Frontal cortex (tissue), 3 donors: ENCODE measurements at regions not wholly inside any gene's neighbourhood (a gene's known extent, or its start where the extent isn't known, plus 50 kb on each side); places are given as distances from the start of the nearest gene placed in this dataset.

Experiments
- DNase-seq, 2 donors: peaks; one replicate each; pipeline ENCODE4 v3.0.0; 2012; ENCODE audit warnings: low spot score in 2 of 2
- FAIRE-seq: peaks from 2 replicates; lab custom pipeline; 2012; peaks lifted over from hg19 to GRCh38; lab: Jason Lieb, UNC
- donor health status: control.
- donor health status: control.
- donor health status: control.

GRCh38 chr20:57911512-57912226 lies 201.9 kb upstream of the PMEPA1 start:
- no peak for FAIRE-seq
- no peak for DNase-seq

DNA sequence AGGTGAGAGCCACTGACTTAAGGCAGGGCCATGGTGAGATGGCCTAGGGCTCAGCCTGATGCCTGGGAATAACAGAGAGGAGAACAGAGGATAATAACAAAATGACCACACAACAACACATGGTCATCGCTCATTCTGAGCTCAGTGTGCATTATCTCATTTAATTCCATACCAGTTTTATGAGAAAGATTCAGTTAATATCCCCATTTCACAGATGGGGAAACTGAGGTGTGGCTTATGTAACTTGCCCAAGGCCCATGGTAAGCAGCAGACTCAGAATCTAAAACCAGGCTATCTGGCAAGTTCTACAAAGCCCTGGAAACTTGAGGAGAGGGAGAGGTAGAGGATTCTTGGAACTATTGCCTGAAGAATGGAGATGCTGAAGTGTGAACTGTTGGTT lies 200.9 kb upstream of the PMEPA1 start:
- FAIRE-seq = no peak
- no peak for DNase-seq

GRCh38 chr20:57909763-57910331 lies 200.0 kb upstream of the PMEPA1 start:
- DNase-seq (no peak), FAIRE-seq (no peak)

GRCh38 chr20:57908704-57909630 lies 199.2 kb upstream of the PMEPA1 start:
- no peak for FAIRE-seq

GRCh38 chr20:57908226-57908625 lies 198.4 kb upstream of the PMEPA1 start:
- no peak for DNase-seq

More at GRCh38 chr20:57908704-57909630, 199.2 kb upstream of the PMEPA1 start:
- no peak for DNase-seq

DNA sequence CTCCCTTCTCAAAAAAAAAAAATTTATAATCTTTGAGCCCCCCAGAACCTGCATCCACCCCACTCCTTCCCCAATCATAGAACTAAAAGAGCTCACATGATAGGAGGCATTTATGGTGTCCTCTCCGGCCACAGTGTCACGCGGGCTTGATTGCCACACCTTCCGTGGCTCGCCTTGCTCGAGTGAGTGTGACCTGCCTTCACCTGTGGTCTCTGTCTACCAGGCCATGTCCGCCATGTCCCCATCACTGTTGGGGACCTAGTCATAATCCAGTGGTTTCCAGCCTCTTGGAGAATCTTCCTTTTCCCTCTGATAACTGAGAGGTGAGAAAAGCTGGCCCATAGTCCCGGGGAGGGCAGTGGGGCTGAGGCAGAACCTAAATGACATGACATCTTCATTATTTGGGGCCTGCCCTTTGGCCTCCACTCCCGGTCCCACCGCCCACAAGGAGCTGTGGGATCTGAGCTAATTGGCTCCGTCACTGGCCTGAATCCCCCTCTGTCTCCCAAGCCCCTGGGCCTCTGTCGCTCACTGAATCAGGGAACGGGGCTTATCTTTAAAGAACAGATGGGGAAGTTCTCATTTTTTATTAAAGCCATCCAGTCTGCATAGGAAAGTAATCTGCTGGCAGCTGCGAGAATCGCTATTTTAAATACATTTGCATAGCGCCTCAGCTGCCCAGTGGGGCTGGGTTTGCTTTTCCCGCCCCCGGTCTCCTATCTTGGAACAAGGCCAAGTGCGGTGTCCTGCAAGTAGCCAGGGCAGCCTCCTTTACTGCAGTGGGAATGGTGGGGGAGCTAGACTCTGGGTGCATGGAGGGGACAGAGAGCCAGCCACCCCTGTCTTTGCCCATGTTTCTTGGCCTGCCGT lies 197.6 kb upstream of the PMEPA1 start:
- FAIRE-seq = no peak
- DNase-seq = no peak

More at GRCh38 chr20:57908226-57908625, 198.4 kb upstream of the PMEPA1 start:
- FAIRE-seq = no peak

DNA sequence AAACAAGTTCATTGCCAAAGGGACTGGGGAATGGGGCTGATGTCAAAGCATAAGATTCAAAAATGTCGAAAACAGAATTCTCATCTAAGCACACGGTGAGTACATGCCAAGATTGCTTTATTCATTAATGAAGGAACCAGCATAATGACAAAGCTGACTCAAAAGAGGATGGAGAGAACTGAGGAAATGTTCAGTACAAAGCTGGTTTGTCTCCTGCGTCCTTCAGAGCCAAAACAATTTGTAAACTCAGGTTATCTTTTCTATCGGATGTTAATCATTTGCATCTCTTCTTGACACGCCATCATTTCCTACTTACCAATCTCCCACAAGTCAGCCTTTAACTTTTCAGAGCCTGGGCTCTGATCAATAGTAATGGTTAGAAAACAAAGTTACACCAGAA lies 195.6 kb upstream of the PMEPA1 start:
- no peak for DNase-seq
- no peak for FAIRE-seq

GRCh38 chr20:57904314-57905105 lies 194.7 kb upstream of the PMEPA1 start:
- FAIRE-seq (no peak), DNase-seq (no peak)

DNA sequence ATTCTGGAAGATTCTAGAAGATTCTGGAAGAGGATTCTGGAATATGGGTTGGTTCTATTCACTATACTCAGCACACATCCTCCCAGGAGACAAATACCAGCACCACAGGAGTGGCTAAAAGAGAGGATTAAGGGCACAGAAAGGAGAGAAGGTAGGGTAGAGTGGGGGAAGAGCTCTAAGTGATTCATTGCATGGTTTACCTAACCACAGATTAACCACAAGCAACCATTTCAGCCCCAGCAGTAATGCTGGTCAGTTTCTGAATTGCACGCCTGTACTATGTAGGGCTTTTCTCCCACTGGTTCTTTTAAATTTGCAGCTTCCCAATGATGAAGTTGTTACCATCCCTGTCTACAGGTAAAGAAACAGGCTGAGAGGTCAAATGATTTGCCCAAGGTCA lies 192.7 kb upstream of the PMEPA1 start:
- no peak for DNase-seq
- no peak for FAIRE-seq

DNA sequence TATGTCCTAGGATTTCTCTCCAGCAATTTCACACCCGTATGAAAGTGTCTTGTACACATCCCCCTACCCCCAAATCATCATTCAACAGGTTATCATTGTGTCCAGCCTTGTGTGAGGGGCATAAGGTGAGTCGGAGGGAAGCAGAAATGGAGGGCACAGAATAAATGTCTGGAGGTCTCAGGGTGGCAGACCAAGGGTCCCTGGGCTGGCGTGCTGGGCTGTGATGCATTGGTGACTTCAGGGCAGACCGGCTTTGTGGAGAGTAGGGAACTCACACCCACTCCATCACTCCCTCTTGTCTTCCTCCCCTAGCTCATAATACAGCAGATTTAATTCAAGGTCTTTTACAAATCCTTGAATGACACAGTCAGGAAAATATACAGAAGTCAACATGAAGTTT lies 191.7 kb upstream of the PMEPA1 start:
- DNase-seq (no peak), FAIRE-seq (no peak)

DNA sequence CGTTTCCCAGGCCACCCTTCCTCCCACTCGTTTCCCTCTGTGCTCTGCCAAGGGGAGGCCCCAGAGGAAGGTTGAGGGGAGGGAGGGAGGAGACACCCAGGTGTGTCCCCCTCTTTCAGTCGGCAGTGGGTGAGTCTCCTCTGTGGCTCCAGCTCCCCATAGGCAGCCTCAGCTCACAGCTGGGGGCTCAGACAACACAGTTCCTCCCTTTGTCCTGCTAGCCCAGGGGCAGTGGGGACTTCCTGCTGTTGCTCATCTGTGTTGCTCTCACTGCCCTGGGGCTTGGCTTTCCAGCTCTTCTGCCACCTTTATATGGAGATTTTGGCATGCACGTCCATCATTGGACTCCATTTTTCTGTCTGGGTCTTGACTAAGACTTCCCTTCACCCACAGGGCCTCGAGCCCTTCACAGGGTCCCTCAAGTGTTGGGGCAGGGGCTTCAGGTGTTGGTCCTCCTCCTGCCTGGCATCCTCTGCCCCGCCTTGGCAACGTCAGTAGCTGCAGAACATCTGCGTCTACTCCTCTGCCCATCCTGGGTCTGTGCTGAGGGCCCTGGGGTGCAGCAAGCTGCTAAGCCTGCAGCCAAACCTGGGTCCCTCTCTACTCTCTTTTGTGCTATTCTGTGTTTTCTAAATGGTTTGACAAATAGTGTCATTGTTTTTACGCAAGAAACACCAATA lies 190.6 kb upstream of the PMEPA1 start:
- DNase-seq = no peak
- FAIRE-seq = no peak

DNA sequence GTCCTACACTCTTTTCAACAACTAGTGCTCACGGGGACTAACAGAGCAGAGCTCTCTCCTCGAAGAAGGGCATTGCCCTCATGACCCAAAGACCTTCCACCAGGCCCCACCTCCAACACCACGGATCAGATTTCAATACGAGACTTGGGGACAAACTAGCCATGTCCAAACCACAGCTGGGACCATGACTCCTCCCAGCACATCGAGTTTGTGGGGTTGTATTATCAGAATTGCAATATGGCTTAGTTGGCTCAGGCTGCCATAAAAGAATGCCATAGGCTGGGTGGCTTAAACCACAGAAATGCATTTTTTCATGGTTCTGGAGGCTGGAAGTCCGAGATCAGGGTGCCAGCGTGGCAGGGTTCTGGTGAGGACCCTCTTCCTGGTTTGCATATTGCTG lies 189.7 kb upstream of the PMEPA1 start:
- FAIRE-seq = no peak

GRCh38 chr20:57898332-57898731 lies 188.5 kb upstream of the PMEPA1 start:
- DNase-seq = no peak
- FAIRE-seq = no peak

More for the DNA sequence above, 189.7 kb upstream of the PMEPA1 start:
- DNase-seq = no peak

GRCh38 chr20:57897891-57898290 lies 188.1 kb upstream of the PMEPA1 start:
- FAIRE-seq (no peak), DNase-seq (no peak)

DNA sequence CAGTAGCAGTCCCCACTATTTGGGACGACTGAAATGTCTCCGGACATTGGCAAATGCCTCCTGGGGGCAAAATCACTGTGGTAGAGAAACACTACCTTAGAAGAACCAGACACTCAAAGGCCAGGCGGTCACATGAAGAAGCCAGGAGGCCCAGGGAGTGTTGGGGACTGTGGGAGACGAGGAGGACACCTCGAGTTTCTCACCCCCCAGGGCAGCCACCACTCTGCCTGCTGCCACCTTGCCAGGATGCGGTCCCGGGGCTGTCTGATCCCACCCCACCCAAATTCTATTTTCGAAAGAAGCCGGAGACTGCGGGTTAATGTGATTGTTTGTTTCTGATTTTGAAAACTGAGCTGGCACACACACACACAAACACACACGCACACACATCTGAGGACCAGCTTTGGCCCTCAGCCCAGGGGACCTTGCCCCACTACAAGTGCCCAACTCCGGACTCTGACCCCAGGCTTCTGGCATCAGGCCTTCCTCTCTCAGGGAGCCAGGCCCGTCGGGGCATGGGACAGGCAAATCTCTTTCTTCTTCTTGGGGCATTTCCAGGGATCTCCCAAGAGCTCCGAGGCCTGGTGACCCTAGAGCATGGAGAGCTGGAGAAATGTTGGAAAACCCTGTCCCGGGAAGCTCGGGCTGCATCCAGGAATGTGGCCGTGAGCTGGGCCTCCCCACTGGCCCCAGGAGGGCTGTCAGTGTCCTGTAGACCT lies 187.5 kb upstream of the PMEPA1 start:
- DNase-seq = no peak

DNA sequence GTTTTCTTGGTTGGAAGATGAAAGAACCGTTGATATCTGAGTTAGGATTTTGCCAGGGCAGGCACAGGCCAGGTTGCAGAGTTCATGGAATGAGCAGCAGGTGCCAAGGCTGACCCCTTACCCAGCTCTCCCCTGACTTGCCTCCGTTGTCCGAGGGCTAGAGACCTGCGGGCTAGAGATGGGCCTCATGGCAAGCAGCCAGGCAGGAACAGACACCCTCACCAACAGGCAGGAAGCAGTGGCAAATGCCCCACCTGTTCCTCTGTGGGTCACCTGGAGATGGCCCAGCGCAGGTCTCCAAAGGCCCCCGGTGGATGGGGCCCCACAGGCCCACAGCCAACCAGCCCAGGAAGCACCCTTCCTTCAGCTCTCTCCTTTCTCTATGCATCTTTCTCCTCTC lies 186.7 kb upstream of the PMEPA1 start:
- FAIRE-seq = no peak
- DNase-seq = no peak

More for the DNA sequence above, 187.5 kb upstream of the PMEPA1 start:
- FAIRE-seq = no peak

DNA sequence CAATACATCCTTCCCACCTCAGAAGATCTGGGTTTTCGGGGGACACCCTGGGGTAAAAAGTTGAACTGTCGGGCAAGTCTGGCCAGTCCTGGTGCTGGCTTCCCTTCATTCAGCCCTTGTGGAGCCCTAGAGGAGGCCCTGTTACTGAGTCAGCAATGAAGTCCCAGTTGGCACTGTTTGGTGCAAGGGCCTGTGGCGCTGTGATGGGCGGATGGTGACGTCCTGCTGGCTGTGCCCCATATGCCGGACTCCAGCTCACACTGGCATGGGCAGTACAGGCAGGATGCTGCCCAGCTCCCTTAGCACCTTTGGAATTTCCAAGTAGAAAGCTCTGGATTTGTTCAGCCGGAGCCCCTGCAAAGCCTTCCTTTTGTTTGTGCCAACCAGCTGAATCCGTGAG lies 186.2 kb upstream of the PMEPA1 start:
- FAIRE-seq = no peak
- DNase-seq = no peak
